Osteocyte (in vitro differentiated cells): ENCODE measurements at regions not wholly inside any gene's neighbourhood (a gene's known extent, or its start where the extent isn't known, plus 50 kb on each side); places are given as distances from the start of the nearest gene placed in this dataset.
"Not testable (repeated sequence)": the region's sequence is repeated elsewhere in the genome, so short reads cannot be mapped to it uniquely, and the experiment has no call there.

Source experiments
- DNase-seq: peaks from one replicate; pipeline ENCODE4 v3.0.0; 2021; ENCODE audit warnings: mixed read lengths; ENCODE audit not compliant: unreplicated experiment; ENCODE audit errors: extremely low spot score
- H3K27ac Mint-ChIP-seq: one replicate; pipeline ENCODE4 v1.8.0; 2021; ENCODE audit warnings: mild to moderate bottlenecking, mixed read lengths; ENCODE audit not compliant: unreplicated experiment
- H3K27me3 Mint-ChIP-seq: one replicate; pipeline ENCODE4 v1.8.0; 2021; ENCODE audit warnings: mixed read lengths; ENCODE audit not compliant: unreplicated experiment
- H3K36me3 Mint-ChIP-seq: one replicate; pipeline ENCODE4 v1.8.0; 2021; ENCODE audit warnings: mixed read lengths; ENCODE audit not compliant: unreplicated experiment
- H3K4me1 Mint-ChIP-seq: one replicate; pipeline ENCODE4 v1.8.0; 2021; ENCODE audit warnings: mixed read lengths; ENCODE audit not compliant: unreplicated experiment
- H3K4me3 Mint-ChIP-seq: one replicate; pipeline ENCODE4 v1.8.0; 2021; ENCODE audit warnings: mild to moderate bottlenecking, moderate library complexity, mixed read lengths; ENCODE audit not compliant: unreplicated experiment
- H3K9me3 Mint-ChIP-seq: one replicate; pipeline ENCODE4 v1.8.0; 2021; ENCODE audit warnings: mixed read lengths; ENCODE audit not compliant: unreplicated experiment
- CTCF ChIP-seq: fragments of 200-600 bp; sonication (generic); IDR thresholded peaks from 2 replicates; pipeline ENCODE4 v1.5.0; 2021; ENCODE audit warnings: antibody characterized with exemption, mild to moderate bottlenecking, moderate library complexity

- no peak for TF ChIP-seq CTCF
- H3K4me3 Mint-ChIP-seq, result no peak overlapping the region
These were observed 430.5 kb upstream of the POU3F4 start for GRCh38 chrX:83077606-83078005.

GRCh38 chrX:83101961-83102360 lies 406.1 kb upstream of the POU3F4 start:
- Mint-ChIP-seq H3K4me3 (no peak overlapping the region), H3K27ac (no peak overlapping the region), H3K9me3 (peaks cover 22% of the 10 kb centered on the region), H3K4me1 (no peaks in the 10 kb centered on the region), H3K27me3 (no peaks in the 10 kb centered on the region), H3K36me3 (no peaks in the 10 kb centered on the region)
- no peak for TF ChIP-seq CTCF
- no peak for DNase-seq

More at GRCh38 chrX:83077606-83078005, 430.5 kb upstream of the POU3F4 start:
- H3K4me1 Mint-ChIP-seq, result no peaks in the 10 kb centered on the region
- H3K9me3 Mint-ChIP-seq, result peaks cover 59% of the 10 kb centered on the region
- H3K36me3 Mint-ChIP-seq, result no peaks in the 10 kb centered on the region
- H3K27me3 Mint-ChIP-seq, result no peaks in the 10 kb centered on the region
- H3K27ac Mint-ChIP-seq, result no peak overlapping the region
- DNase-seq, result no peak

DNA sequence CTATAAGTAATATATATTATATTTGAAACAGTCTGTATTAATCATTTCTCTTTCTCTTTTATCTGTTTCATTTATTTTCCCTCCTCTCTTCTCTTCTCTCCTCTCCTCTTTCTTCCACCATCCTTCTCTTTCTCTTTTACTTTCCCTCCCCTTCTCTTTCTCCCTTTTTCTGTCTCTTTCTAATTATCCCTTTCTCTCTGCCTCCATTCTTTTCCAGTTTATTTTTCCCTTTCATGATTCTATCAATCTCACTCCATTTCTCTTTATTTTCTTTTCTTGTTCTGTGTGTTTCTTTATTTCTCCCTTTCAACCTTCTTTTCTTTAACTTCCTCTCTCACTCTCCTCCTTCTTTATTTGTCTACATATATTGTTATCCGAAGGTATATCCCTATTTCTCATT lies 399.8 kb upstream of the POU3F4 start:
- H3K36me3 Mint-ChIP-seq, result no peaks in the 10 kb centered on the region
- peaks cover 29% of the 10 kb centered on the region for H3K9me3 Mint-ChIP-seq
- no peaks in the 10 kb centered on the region for H3K27me3 Mint-ChIP-seq
- H3K4me1 Mint-ChIP-seq, result no peaks in the 10 kb centered on the region
- TF ChIP-seq CTCF, result no peak
- no peak for DNase-seq
- no peak overlapping the region for H3K4me3 Mint-ChIP-seq
- no peak overlapping the region for H3K27ac Mint-ChIP-seq

GRCh38 chrX:83145876-83146275 lies 362.2 kb upstream of the POU3F4 start:
- Mint-ChIP-seq H3K4me3 (no peak overlapping the region), H3K4me1 (no peaks in the 10 kb centered on the region), H3K27me3 (no peaks in the 10 kb centered on the region), H3K27ac (no peak overlapping the region), H3K36me3 (no peaks in the 10 kb centered on the region), H3K9me3 (peaks cover 19% of the 10 kb centered on the region)
- no peak for TF ChIP-seq CTCF
- no peak for DNase-seq

DNA sequence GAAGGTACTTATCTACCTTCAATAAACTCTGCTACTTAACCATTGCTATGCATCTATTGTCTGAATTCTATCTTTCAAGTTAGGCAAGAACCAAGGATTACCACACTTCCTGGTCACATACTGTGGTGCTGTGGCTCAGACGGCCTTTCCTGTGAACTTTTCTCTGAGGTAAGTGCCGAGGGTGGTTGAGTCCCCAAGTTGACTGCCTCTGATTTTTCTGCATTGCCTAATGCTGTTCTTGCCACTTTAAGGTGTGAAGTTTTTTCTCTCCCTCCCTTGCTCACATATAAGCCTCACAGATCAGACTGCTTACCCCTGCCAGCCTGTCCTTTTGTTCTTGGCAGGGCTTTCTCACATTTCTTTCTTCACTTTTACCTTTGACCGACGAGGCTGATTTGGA lies 348.0 kb upstream of the POU3F4 start:
- Mint-ChIP-seq H3K27me3 (no peaks in the 10 kb centered on the region), H3K4me1 (no peaks in the 10 kb centered on the region), H3K27ac (no peak overlapping the region), H3K9me3 (peaks cover 43% of the 10 kb centered on the region), H3K4me3 (no peak overlapping the region), H3K36me3 (no peaks in the 10 kb centered on the region)
- TF ChIP-seq CTCF, result no peak
- DNase-seq, result no peak

DNA sequence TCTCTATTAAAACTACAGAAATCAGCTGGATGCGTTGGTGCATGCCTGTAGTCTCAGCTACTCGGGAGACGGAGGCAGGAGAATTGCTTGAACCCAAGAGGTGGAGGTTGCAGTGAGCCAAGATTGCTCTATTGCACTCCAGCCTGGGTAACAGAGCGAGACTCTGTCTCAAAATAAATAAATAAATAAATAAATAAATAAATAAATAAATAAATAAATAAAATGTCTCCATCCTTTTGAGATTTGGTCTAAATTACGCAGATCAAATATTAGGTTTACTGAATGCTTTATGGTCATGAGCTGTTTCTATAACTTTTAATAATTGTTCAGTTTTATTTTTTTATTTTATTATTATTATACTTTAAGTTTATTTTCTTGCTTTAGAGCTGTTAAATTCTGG lies 344.0 kb upstream of the POU3F4 start:
- not testable (repeated sequence) for H3K27ac Mint-ChIP-seq, H3K4me3 Mint-ChIP-seq, DNase-seq, H3K36me3 Mint-ChIP-seq, H3K4me1 Mint-ChIP-seq, H3K27me3 Mint-ChIP-seq
- H3K9me3 Mint-ChIP-seq, result peaks cover 41% of the 10 kb centered on the region
